ENCODE measurements at regions not wholly inside any gene's neighbourhood (a gene's known extent, or its start where the extent isn't known, plus 50 kb on each side); places are given as distances from the start of the nearest gene placed in this dataset.
"Not testable (repeated sequence)": the region's sequence is repeated elsewhere in the genome, so short reads cannot be mapped to it uniquely, and the experiment has no call there.

GRCh38 chr1:87973896-87974295 is 645.2 kb downstream of the LMO4 start:
- Histone ChIP-seq H3K4me1 (ENCODE audit: insufficient read depth, low read length) (no peaks in the 10 kb centered on the region), H3K9me3 (ENCODE audit: low read length) (no peaks in the 10 kb centered on the region), H3K36me3 (ENCODE audit: insufficient read depth, low read length) (no peaks in the 10 kb centered on the region), H3K4me3 (ENCODE audit: low read depth in 1 of 2, low read length in 2 of 2) (no peak overlapping the region), H3K27me3 (ENCODE audit: control insufficient read depth in 1 of 2, insufficient read depth in 2 of 2, low read length in 2 of 2) (no peaks in the 10 kb centered on the region), H3K27ac (ENCODE audit: low read depth, low read length) (no peak overlapping the region), H3K9ac (ENCODE audit: low read length) (no peak overlapping the region)

DNA sequence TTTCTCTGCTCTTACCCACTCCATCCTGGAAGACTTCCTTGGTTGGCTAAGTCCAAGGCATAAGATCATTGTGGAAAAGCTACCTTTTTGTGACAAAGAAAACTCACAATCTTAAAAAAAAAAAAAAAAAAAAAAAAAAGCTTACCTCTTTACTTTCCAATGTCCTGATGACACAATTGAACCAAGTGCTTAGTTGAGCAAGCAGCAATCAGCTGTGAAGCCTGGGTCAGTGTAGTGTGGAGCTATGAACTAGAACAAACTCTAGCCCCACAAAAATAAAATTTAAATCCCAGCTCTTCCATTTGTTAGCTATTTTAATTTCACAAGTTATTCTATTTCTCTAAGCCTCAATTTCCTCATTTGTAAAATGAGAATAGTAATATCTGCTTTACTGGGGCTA is 647.6 kb downstream of the LMO4 start:
- H3K27me3 ChIP-seq (ENCODE audit: control insufficient read depth in 1 of 2, insufficient read depth in 2 of 2, low read length in 2 of 2): no peaks in the 10 kb centered on the region
- no peak overlapping the region for H3K9ac ChIP-seq (ENCODE audit: low read length)
- H3K4me3 ChIP-seq (ENCODE audit: low read depth in 1 of 2, low read length in 2 of 2): no peak overlapping the region
- no peaks in the 10 kb centered on the region for H3K9me3 ChIP-seq (ENCODE audit: low read length)
- H3K27ac ChIP-seq (ENCODE audit: low read depth, low read length): no peak overlapping the region
- H3K4me1 ChIP-seq (ENCODE audit: insufficient read depth, low read length): no peaks in the 10 kb centered on the region
- H3K36me3 ChIP-seq (ENCODE audit: insufficient read depth, low read length): no peaks in the 10 kb centered on the region

GRCh38 chr1:87977145-87977544 is 648.5 kb downstream of the LMO4 start:
- Histone ChIP-seq H3K36me3 (ENCODE audit: insufficient read depth, low read length) (no peaks in the 10 kb centered on the region), H3K9ac (ENCODE audit: low read length) (no peak overlapping the region), H3K27me3 (ENCODE audit: control insufficient read depth in 1 of 2, insufficient read depth in 2 of 2, low read length in 2 of 2) (no peaks in the 10 kb centered on the region), H3K27ac (ENCODE audit: low read depth, low read length) (no peak overlapping the region), H3K9me3 (ENCODE audit: low read length) (no peaks in the 10 kb centered on the region), H3K4me3 (ENCODE audit: low read depth in 1 of 2, low read length in 2 of 2) (no peak overlapping the region), H3K4me1 (ENCODE audit: insufficient read depth, low read length) (no peaks in the 10 kb centered on the region)

GRCh38 chr1:87979079-87979478 is 650.4 kb downstream of the LMO4 start:
- Histone ChIP-seq H3K4me3 (ENCODE audit: low read depth in 1 of 2, low read length in 2 of 2) (no peak overlapping the region), H3K36me3 (ENCODE audit: insufficient read depth, low read length) (no peaks in the 10 kb centered on the region), H3K27me3 (ENCODE audit: control insufficient read depth in 1 of 2, insufficient read depth in 2 of 2, low read length in 2 of 2) (no peaks in the 10 kb centered on the region), H3K9me3 (ENCODE audit: low read length) (no peaks in the 10 kb centered on the region), H3K27ac (ENCODE audit: low read depth, low read length) (no peak overlapping the region), H3K9ac (ENCODE audit: low read length) (no peak overlapping the region), H3K4me1 (ENCODE audit: insufficient read depth, low read length) (no peaks in the 10 kb centered on the region)

DNA sequence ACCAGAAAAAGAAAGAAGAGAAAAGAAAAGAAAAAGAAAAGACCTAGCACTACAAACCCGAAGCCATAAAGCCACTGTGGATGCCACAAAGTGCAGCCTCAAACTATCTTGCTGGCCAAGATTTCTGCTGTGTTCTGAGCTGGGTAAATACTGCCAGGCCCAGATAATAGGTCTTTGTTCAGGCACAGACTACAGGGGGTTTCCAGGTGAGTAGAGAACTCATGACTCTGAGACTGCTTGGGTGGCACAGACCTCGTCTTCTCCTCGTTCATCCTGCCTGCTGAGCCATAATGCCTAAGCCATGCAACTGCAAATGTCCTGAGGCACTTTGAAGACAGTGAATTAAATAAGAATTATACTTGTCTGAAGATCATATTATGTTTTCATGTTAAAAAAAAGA is 651.8 kb downstream of the LMO4 start:
- Histone ChIP-seq H3K27ac (ENCODE audit: low read depth, low read length) (no peak overlapping the region), H3K4me1 (ENCODE audit: insufficient read depth, low read length) (no peaks in the 10 kb centered on the region), H3K9ac (ENCODE audit: low read length) (no peak overlapping the region), H3K4me3 (ENCODE audit: low read depth in 1 of 2, low read length in 2 of 2) (no peak overlapping the region), H3K36me3 (ENCODE audit: insufficient read depth, low read length) (no peaks in the 10 kb centered on the region), H3K9me3 (ENCODE audit: low read length) (no peaks in the 10 kb centered on the region), H3K27me3 (ENCODE audit: control insufficient read depth in 1 of 2, insufficient read depth in 2 of 2, low read length in 2 of 2) (no peaks in the 10 kb centered on the region)

DNA sequence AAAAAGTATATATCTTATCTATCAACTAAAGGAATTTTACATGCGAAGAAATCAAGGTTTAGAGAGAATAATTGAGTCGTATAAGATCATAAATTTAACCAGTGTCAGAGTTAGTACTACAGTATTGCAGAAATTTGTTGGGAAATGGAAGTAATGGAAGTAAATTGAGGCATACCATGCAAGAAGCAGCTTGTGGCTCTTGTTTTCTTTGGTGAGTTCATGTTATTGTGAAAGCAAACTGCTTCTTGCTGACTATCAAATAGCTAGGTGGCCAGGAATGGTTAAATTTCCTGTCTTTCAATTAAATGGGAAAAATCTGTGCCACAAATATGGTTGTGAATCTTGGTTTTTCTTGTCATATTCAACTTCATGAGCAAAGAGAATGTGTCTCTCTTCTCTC is 652.7 kb downstream of the LMO4 start:
- Histone ChIP-seq H3K27me3 (ENCODE audit: control insufficient read depth in 1 of 2, insufficient read depth in 2 of 2, low read length in 2 of 2) (no peaks in the 10 kb centered on the region), H3K9me3 (ENCODE audit: low read length) (no peaks in the 10 kb centered on the region), H3K27ac (ENCODE audit: low read depth, low read length) (no peak overlapping the region), H3K9ac (ENCODE audit: low read length) (no peak overlapping the region), H3K4me3 (ENCODE audit: low read depth in 1 of 2, low read length in 2 of 2) (no peak overlapping the region), H3K4me1 (ENCODE audit: insufficient read depth, low read length) (no peaks in the 10 kb centered on the region), H3K36me3 (ENCODE audit: insufficient read depth, low read length) (no peaks in the 10 kb centered on the region)

DNA sequence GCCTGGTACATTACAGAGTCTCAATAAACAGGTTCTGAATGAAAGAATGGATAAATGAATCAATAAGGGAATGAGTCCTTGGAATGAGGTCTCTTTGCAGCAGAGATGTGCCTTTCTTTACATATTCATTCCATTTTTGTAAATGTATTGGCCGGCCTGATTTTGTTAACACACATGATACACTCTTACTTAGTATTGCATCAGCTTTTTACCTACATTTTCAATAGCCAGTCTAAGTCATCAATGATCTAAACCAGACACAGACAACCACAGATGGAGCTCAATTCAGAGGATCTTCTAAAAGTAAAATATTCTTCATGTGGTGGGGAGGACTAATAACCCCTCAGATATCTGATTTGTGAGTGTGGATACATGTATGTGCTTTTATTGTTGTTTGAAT is 653.1 kb downstream of the LMO4 start:
- no peaks in the 10 kb centered on the region for H3K27me3 ChIP-seq (ENCODE audit: control insufficient read depth in 1 of 2, insufficient read depth in 2 of 2, low read length in 2 of 2)
- H3K27ac ChIP-seq (ENCODE audit: low read depth, low read length): no peak overlapping the region
- no peaks in the 10 kb centered on the region for H3K9me3 ChIP-seq (ENCODE audit: low read length)
- no peaks in the 10 kb centered on the region for H3K36me3 ChIP-seq (ENCODE audit: insufficient read depth, low read length)
- no peak overlapping the region for H3K9ac ChIP-seq (ENCODE audit: low read length)
- no peak overlapping the region for H3K4me3 ChIP-seq (ENCODE audit: low read depth in 1 of 2, low read length in 2 of 2)
- no peaks in the 10 kb centered on the region for H3K4me1 ChIP-seq (ENCODE audit: insufficient read depth, low read length)

GRCh38 chr1:87983841-87984240 is 655.2 kb downstream of the LMO4 start:
- Histone ChIP-seq H3K4me3 (ENCODE audit: low read depth in 1 of 2, low read length in 2 of 2) (no peak overlapping the region), H3K36me3 (ENCODE audit: insufficient read depth, low read length) (no peaks in the 10 kb centered on the region), H3K9ac (ENCODE audit: low read length) (no peak overlapping the region), H3K4me1 (ENCODE audit: insufficient read depth, low read length) (no peaks in the 10 kb centered on the region), H3K27me3 (ENCODE audit: control insufficient read depth in 1 of 2, insufficient read depth in 2 of 2, low read length in 2 of 2) (no peaks in the 10 kb centered on the region), H3K9me3 (ENCODE audit: low read length) (no peaks in the 10 kb centered on the region), H3K27ac (ENCODE audit: low read depth, low read length) (no peak overlapping the region)

GRCh38 chr1:87985071-87985470 is 656.4 kb downstream of the LMO4 start:
- no peak overlapping the region for H3K9ac ChIP-seq (ENCODE audit: low read length)
- H3K4me3 ChIP-seq (ENCODE audit: low read depth in 1 of 2, low read length in 2 of 2): no peak overlapping the region
- H3K4me1 ChIP-seq (ENCODE audit: insufficient read depth, low read length): no peaks in the 10 kb centered on the region
- H3K9me3 ChIP-seq (ENCODE audit: low read length): no peaks in the 10 kb centered on the region
- no peaks in the 10 kb centered on the region for H3K36me3 ChIP-seq (ENCODE audit: insufficient read depth, low read length)
- no peak overlapping the region for H3K27ac ChIP-seq (ENCODE audit: low read depth, low read length)
- no peaks in the 10 kb centered on the region for H3K27me3 ChIP-seq (ENCODE audit: control insufficient read depth in 1 of 2, insufficient read depth in 2 of 2, low read length in 2 of 2)

DNA sequence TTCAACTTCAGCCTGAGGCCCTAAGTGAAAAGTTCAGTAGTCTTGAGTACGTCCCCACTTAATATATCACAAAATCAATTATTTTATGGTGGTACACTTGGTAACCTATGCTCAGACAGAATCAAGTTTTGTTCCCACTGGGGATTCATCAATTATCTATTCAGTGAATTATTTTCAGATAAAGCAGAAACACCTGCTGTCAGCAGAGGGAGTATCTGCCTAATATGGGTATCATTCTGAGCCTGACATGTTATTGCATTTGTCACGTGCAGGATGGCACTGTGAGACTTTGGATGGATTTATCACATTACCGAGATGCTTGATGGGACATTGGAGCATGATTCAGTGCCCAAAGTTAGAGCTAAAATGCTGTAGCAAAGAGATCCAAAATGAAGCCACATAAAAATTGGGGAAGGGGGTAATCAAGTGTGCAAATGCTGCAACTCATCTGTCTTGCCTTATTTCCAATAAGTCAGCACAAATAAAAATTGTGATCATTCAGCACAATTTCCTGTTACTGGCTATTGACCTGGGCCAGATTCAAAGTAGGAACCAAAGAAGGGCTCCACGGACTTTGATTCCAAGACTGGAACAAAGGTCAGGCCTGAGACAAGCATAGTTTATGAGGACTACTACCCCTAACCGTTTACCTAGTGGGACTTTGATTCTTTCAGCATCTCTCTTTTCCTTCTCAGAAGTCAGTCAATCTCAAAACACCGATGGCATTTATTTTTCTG is 657.6 kb downstream of the LMO4 start:
- Histone ChIP-seq H3K4me3 (ENCODE audit: low read depth in 1 of 2, low read length in 2 of 2) (no peak overlapping the region), H3K9ac (ENCODE audit: low read length) (no peak overlapping the region), H3K4me1 (ENCODE audit: insufficient read depth, low read length) (no peaks in the 10 kb centered on the region), H3K36me3 (ENCODE audit: insufficient read depth, low read length) (no peaks in the 10 kb centered on the region), H3K9me3 (ENCODE audit: low read length) (no peaks in the 10 kb centered on the region), H3K27ac (ENCODE audit: low read depth, low read length) (no peak overlapping the region), H3K27me3 (ENCODE audit: control insufficient read depth in 1 of 2, insufficient read depth in 2 of 2, low read length in 2 of 2) (no peaks in the 10 kb centered on the region)

GRCh38 chr1:87989346-87989745 is 660.7 kb downstream of the LMO4 start:
- no peaks in the 10 kb centered on the region for H3K27me3 ChIP-seq (ENCODE audit: control insufficient read depth in 1 of 2, insufficient read depth in 2 of 2, low read length in 2 of 2)
- H3K9ac ChIP-seq (ENCODE audit: low read length): no peak overlapping the region
- no peaks in the 10 kb centered on the region for H3K4me1 ChIP-seq (ENCODE audit: insufficient read depth, low read length)
- H3K9me3 ChIP-seq (ENCODE audit: low read length): no peaks in the 10 kb centered on the region
- H3K4me3 ChIP-seq (ENCODE audit: low read depth in 1 of 2, low read length in 2 of 2): no peak overlapping the region
- no peaks in the 10 kb centered on the region for H3K36me3 ChIP-seq (ENCODE audit: insufficient read depth, low read length)
- H3K27ac ChIP-seq (ENCODE audit: low read depth, low read length): no peak overlapping the region

DNA sequence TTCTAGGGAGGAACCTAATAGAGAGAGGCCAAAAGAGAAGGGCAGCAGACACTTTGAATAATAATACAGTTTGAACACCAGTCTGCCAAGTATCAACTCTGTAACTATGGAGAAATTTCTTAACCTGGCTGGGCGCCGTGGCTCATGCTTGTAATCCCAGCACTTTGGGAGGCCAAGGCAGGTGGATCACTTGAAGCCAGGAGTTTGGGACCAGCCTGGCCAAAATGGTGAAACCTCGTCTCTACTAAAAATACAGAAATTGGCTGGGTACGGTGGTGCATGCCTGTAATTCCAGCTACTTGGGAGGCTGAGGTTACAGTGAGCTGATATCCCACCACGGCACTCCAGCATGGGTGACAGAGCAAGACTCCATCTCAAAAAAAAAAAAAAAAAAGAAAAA is 663.9 kb downstream of the LMO4 start:
- not testable (repeated sequence) for H3K4me1 ChIP-seq (ENCODE audit: insufficient read depth, low read length); H3K27me3 ChIP-seq (ENCODE audit: control insufficient read depth in 1 of 2, insufficient read depth in 2 of 2, low read length in 2 of 2); H3K27ac ChIP-seq (ENCODE audit: low read depth, low read length); H3K9me3 ChIP-seq (ENCODE audit: low read length); H3K9ac ChIP-seq (ENCODE audit: low read length); H3K36me3 ChIP-seq (ENCODE audit: insufficient read depth, low read length); H3K4me3 ChIP-seq (ENCODE audit: low read depth in 1 of 2, low read length in 2 of 2)

Data from muscle layer of colon (tissue), 2 donors.